Astrocyte of the cerebellum (primary cell): ENCODE measurements at regions not wholly inside any gene's neighbourhood (a gene's known extent, or its start where the extent isn't known, plus 50 kb on each side); places are given as distances from the start of the nearest gene placed in this dataset.

Source experiments
- DNase-seq: peaks from one replicate; pipeline ENCODE4 v3.0.0-alpha.2; 2011; ENCODE audit warnings: low read depth
- H3K4me3 ChIP-seq: 2 replicates; pipeline ENCODE4 v1.5.1; 2011; ENCODE audit warnings: mild to moderate bottlenecking, low read depth, low read length, moderate library complexity
- in situ Hi-C: cut with HindIII; loops from 2 replicates; pipeline ENCODE4 v1.10.0; 2017; ENCODE audit warnings: low sequenced_read_pairs
- TF ChIP-seq, protein P1 (sequence below): IDR thresholded peaks from 2 replicates; pipeline ENCODE4 v1.5.1; 2012; ENCODE audit warnings: low read length, low read depth, moderate library complexity, mild to moderate bottlenecking; ENCODE audit errors: missing control alignments

DNA sequence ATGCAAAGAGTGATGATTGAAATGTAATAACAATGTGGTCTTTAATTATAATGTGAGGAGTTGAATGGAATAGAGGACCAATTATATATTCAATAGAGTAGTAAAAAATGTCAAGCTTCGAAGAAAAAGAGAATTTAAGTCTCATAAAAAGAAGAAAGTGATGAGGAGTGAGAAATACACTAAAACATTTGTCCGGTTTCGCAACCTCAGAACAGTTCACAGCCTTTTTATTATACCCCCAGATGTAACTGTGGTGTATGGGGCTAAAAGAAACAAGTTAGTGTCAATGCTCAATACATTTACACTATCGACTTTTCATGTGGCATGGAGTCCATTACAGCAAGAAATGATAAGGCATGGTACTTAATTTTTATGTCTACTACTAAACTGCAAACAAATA, 386.5 kb upstream of the ATP11B start:
- TF ChIP-seq, protein P1, sequence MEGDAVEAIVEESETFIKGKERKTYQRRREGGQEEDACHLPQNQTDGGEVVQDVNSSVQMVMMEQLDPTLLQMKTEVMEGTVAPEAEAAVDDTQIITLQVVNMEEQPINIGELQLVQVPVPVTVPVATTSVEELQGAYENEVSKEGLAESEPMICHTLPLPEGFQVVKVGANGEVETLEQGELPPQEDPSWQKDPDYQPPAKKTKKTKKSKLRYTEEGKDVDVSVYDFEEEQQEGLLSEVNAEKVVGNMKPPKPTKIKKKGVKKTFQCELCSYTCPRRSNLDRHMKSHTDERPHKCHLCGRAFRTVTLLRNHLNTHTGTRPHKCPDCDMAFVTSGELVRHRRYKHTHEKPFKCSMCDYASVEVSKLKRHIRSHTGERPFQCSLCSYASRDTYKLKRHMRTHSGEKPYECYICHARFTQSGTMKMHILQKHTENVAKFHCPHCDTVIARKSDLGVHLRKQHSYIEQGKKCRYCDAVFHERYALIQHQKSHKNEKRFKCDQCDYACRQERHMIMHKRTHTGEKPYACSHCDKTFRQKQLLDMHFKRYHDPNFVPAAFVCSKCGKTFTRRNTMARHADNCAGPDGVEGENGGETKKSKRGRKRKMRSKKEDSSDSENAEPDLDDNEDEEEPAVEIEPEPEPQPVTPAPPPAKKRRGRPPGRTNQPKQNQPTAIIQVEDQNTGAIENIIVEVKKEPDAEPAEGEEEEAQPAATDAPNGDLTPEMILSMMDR = no peak
- H3K4me3 ChIP-seq = no peak overlapping the region
- no peak for DNase-seq
- in situ Hi-C loops = no loop called here

DNA sequence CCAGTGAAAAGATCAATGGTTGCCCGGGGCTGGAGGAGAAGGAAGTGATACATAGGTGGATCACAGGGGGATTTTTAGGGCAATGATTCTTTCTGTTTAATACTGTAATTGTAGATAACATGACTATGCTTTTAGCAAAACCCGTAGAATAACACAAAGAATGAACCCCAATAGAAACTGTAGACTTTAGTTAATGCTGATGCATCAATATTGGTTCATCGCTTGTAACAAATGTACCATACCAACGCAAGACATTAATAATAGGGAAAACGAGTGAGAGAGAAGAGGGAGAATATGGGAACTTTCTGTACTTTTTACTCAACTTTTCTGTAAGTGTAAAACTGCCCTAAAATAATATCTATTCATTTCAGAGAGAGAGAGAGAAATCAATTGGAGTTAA, 383.3 kb upstream of the ATP11B start:
- DNase-seq = no peak
- TF ChIP-seq, protein P1 = no peak
- in situ Hi-C loops = no loop called here
- no peak overlapping the region for H3K4me3 ChIP-seq

DNA sequence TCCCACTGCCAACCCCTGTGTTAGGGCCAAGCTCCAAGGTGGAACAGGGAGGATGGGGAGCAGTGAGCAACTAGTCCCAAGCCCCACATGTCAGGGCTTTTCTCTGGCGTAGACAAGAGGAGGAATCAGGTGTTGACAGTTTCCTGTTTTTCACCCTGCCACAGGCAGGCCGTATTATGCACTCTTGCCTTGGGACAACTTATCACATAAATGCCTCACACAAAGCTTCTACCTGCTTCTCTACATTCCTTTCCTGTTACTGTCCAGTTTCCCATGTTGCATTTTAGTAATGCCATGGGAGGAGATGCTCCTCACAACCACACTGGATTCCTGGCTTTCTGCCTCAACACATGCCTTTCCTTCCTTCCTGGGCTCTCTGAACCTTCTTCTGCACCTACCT, 381.2 kb upstream of the ATP11B start:
- in situ Hi-C loops = no loop called here
- no peak overlapping the region for H3K4me3 ChIP-seq
- TF ChIP-seq, protein P1 = no peak
- no peak for DNase-seq

DNA sequence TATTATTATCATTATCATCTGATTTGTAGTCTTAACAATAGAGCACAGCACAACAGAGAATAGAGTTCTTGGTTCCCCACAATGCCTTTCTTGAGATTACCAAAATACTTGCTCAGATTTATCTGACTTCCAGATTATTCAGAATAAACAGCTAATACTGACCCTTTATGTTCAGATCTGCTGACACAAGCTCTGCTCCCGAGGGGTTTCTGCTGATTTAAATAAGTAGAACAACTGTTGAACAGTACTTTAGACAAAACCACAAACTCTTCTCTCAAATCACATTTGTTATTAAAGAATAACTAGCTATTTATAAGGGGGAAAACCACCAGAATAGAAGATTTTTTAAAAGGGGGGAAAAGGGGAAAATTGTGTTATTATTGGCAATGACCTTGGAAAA, 380.2 kb upstream of the ATP11B start:
- TF ChIP-seq, protein P1 = no peak
- no peak overlapping the region for H3K4me3 ChIP-seq
- DNase-seq = no peak
- in situ Hi-C loops = no loop called here

DNA sequence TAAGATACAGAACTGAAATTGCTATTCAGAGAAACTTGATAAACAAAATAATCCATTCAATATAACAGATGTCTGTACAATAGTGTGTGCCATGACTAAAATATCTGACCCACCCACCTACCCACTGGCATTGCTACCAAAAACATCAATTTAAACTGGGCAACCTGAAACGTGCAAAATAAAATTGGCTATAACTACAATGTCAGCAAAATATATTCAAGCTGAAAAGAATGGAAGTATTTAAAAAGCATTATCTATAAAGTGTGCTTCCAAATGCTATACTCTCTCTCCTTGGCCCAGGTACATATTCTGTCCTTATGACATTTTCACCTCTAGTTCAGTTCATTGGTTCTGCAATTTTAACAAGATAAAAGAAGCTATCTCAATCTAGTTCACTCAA, 379.6 kb upstream of the ATP11B start:
- no peak for DNase-seq
- in situ Hi-C loops = no loop called here
- H3K4me3 ChIP-seq = no peak overlapping the region
- TF ChIP-seq, protein P1 = no peak

DNA sequence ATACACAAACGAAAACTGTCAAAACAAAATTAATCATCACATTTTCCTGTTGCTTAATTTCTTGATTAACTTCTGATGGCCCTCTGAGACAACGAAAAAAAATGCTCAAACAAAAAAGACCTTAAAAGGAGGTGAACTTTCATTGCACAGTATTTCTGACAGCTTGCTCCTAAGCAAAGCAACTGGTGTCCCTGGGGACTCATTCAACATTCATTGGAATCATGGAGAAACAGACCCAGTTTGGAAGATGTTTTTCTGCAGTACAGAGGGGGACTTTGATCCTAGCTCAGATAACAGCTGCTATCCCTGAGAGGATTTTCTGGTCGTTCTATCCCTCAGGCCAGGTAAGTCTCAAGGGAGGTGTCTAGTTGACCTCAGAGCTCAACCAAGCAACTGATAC, 378.7 kb upstream of the ATP11B start:
- TF ChIP-seq, protein P1 = no peak
- in situ Hi-C loops = no loop called here
- no peak for DNase-seq
- no peak overlapping the region for H3K4me3 ChIP-seq

DNA sequence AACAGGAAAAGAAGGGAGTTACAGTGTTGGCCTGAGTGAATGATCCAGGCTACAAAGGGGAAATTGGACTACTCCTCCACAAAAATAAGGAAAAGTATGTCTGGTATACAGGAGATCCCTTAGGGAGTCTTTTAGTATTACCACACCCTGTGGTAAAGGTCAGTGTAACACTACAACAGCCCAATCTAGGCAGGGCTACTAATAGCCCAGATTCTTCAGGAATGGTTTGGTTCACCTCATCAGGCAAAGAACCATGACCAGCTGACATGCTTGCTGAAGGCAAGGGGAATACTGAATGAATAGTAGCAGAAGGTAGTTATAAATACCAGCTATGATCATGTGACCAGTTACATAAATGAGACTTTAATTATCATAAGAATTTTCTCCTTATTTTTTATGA, 372.6 kb upstream of the ATP11B start:
- DNase-seq = no peak
- in situ Hi-C loops = no loop called here
- H3K4me3 ChIP-seq = no peak overlapping the region
- TF ChIP-seq, protein P1 = no peak
